ENCODE measurements at regions not wholly inside any gene's neighbourhood (a gene's known extent, or its start where the extent isn't known, plus 50 kb on each side); places are given as distances from the start of the nearest gene placed in this dataset.

DNA sequence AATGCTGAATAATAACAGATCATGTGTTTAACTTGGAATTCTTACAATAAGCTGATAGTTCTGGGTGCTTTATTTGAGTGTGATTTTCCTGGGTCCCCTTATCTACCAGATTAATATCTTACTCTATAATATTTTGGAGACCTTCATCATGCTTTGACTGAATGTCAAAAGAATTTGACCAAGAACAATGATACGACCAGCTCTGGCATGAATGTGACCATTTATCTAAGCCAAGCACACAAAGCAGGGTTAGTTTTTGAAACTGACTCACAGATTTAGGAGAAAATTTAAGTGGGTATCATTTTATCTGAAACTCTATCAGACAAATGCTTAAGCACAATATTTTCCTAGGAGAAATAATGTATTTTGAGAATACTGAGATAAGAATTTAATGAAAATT lies 677.0 kb downstream of the NYAP2 start:
- DNase-seq (ENCODE audit: extremely low read depth in 1 of 2, low read depth in 1 of 2) = no peak

DNA sequence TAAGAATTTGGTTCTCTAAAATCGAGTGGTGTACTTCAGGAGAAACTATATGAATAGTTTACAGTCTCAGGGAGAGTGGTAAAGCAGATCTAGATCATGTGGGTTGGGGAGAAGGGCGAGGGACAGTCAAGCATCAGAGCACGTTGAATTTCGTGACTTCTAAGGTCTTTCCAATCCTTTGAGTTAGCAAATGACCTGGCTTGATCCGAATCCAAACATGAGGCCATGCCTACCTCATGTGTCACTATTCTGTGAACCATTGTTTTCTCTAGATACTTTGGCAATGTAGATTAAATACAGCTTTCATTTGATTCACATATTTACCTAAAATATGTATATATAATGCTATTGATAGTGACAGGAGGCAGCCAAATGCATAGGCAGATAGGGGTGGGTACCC lies 674.9 kb downstream of the NYAP2 start:
- DNase-seq (ENCODE audit: extremely low read depth in 1 of 2, low read depth in 1 of 2) = no peak

- DNase-seq (ENCODE audit: extremely low read depth in 1 of 2, low read depth in 1 of 2) = no peak
Measured at GRCh38 chr2:226073496-226074160, 674.1 kb downstream of the NYAP2 start.

- DNase-seq (ENCODE audit: extremely low read depth in 1 of 2, low read depth in 1 of 2) = no peak
Measured at GRCh38 chr2:226066873-226067272, 667.4 kb downstream of the NYAP2 start.

DNA sequence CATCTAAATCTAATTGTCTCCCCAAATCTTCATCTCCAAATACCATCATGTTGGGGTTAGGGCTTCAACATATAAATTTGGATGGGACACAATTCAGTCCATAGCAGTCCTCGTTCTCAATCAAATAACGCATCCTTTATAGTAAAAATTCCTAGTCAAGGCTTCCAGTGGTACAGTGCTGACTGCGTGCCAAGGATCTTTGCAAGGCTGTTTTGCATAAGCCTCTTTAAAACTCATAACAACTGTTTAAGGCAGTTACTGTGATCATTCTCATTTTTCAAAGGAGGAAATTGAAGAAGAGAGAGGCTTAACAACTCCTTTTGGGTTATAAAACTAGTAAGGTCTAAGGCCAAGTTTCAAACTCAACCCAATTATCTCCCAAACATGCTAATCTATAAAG lies 666.9 kb downstream of the NYAP2 start:
- no peak for DNase-seq (ENCODE audit: extremely low read depth in 1 of 2, low read depth in 1 of 2)

- no peak for DNase-seq (ENCODE audit: extremely low read depth in 1 of 2, low read depth in 1 of 2)
Measured at GRCh38 chr2:226064932-226065570, 665.5 kb downstream of the NYAP2 start.

GRCh38 chr2:226063704-226064440 lies 664.4 kb downstream of the NYAP2 start:
- no peak for DNase-seq (ENCODE audit: extremely low read depth in 1 of 2, low read depth in 1 of 2)

GRCh38 chr2:226059961-226060627 lies 660.6 kb downstream of the NYAP2 start:
- DNase-seq (ENCODE audit: extremely low read depth in 1 of 2, low read depth in 1 of 2) = no peak

- no peak for DNase-seq (ENCODE audit: extremely low read depth in 1 of 2, low read depth in 1 of 2)
Measured at GRCh38 chr2:226057914-226058313, 658.4 kb downstream of the NYAP2 start.

- no peak for DNase-seq (ENCODE audit: extremely low read depth in 1 of 2, low read depth in 1 of 2)
Measured at GRCh38 chr2:226057365-226057764, 657.9 kb downstream of the NYAP2 start.

DNA sequence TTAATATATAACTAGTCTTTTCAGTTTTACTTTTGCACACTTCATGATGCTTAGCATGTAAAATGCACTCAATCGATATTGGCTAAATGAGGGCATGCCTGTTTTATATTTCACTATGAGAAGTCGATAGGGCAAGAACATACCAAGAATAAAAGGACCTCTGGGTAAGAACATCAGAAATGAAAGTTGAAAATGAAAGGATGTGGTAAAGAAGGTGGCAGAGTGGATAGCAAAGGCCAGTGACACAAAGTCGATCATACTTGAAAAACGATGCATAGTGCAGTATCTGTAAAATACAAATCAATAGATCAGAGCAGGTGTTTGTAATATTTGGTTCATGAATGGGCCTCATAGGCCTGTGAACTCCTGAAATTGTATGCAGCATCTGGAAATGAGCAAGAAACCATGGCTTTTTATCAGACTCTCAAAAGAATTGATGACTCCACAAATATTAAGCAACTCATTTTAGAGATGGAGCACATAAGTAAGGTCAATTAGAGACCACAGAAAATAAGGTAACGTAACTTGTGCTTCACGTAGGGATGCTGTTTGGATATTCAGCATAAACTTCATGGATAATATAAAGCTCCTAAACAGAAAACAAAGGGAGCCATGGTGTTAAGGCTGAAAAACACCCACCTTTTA lies 653.4 kb downstream of the NYAP2 start:
- DNase-seq (ENCODE audit: extremely low read depth in 1 of 2, low read depth in 1 of 2) = no peak

DNA sequence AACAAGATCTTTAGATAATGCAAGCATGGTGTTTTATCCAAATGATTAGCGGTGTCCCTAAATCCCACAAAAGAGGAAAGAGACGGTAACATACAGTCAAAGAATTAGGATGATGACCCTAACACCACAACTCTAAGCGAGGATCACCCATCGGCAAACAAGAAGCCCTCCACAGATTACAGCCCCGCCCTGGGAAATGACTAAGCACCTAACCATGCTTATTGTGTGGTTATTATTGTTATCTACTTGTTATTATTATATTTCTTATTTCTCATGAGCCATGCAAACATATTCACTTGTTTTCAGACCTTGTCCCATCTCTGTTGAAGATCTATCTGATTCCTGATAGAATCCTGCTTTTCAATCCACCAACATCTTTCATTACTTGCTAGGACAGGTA lies 651.3 kb downstream of the NYAP2 start:
- DNase-seq (ENCODE audit: extremely low read depth in 1 of 2, low read depth in 1 of 2) = no peak

DNA sequence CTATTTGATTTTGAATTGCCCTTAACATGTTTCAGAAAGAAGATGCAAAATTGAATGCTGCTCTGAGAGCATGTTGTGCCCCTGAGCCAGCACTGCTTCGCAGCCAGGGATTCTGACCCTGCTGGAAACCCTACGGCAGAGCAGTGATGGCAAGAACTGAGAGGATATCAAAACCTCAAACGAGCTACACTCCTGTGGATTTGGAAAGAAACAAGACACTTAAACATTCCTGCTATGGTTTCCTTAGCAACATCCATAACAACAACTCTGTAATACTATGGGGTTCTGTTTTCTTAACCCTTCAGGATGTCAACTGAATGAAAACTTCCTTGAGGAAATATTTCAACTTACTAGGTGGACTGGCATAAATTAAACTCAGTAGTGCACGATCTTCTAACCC lies 649.1 kb downstream of the NYAP2 start:
- no peak for DNase-seq (ENCODE audit: extremely low read depth in 1 of 2, low read depth in 1 of 2)

DNA sequence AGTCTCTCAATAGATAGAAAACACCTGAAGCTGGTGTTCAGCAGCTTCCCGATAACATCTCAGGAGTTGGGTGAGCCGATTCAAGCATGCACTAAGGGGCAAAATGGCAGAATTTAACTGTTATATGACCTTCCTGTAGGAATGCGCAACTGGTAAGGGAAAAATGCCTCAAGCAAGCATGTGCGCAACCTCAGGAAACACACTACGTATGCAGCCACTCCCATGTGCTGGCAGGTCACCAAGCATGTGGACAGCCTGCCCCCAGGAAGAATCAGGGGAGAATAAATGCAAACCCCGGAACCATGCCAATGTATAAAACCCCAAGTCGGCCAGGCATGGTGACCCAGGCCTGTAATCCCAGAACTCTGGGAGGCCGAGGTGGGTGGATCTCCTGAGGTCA lies 645.6 kb downstream of the NYAP2 start:
- DNase-seq (ENCODE audit: extremely low read depth in 1 of 2, low read depth in 1 of 2) = no peak

DNA sequence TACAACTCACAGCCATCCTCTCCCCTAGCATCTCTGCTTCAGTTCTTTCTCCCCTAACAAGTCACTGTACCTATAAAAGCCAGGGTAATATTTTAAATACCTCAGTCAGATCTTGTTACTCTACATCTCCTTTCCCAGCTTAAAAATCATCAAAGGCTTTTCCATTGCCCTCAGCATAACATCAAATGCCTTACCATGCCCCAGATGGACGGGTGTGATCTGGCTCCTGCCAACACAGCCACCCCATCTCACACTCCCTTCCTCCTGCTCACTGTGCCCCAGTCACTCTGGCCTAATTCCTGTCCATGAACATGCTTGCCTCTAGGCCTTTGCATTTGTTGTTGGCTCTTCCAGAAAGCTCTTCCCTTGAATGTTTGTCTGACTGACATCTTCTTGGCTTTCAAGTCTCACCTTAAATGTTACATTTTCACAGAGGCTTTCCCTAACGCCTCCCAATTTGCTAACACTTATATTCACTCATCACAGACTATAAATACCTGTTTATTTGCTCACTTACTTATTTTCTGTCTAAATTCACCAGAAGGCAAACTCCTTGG lies 640.9 kb downstream of the NYAP2 start:
- no peak for DNase-seq (ENCODE audit: extremely low read depth in 1 of 2, low read depth in 1 of 2)

- DNase-seq (ENCODE audit: extremely low read depth in 1 of 2, low read depth in 1 of 2) = no peak
Measured at GRCh38 chr2:226037526-226037925, 638.0 kb downstream of the NYAP2 start.

GRCh38 chr2:226031647-226032501 lies 632.4 kb downstream of the NYAP2 start:
- peak; percentile 10 to 36 for DNase-seq (ENCODE audit: extremely low read depth in 1 of 2, low read depth in 1 of 2)

GRCh38 chr2:226030788-226031646 lies 631.5 kb downstream of the NYAP2 start:
- peak in 1 of 2 donors; percentile 8 for DNase-seq (ENCODE audit: extremely low read depth in 1 of 2, low read depth in 1 of 2)

DNA sequence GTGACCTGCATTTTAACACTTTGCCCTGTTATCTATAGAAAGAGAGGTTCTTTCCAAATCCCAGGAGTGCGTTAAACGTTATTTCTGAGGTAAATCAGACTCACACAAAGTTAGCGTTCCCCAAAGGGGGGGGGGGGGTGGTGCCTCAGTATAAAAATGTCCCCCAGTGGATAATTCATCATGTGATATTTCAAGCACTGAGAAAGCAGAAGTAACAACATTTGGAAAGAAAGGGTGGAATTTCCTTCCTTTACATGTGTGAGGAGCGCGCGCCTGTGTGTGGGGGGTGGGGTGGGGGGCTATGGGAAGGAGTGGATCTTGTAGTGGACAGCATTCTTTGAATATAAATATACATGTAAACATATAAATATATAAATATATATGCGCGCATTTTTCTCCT lies 630.9 kb downstream of the NYAP2 start:
- DNase-seq (ENCODE audit: extremely low read depth in 1 of 2, low read depth in 1 of 2) = no peak
